GM12873 (cell line): ENCODE measurements at regions not wholly inside any gene's neighbourhood (a gene's known extent, or its start where the extent isn't known, plus 50 kb on each side); places are given as distances from the start of the nearest gene placed in this dataset.

Experiments used
- CTCF ChIP-seq: IDR thresholded peaks from 2 replicates; pipeline ENCODE4 v1.5.1; 2012; ENCODE audit warnings: low read depth, mild to moderate bottlenecking, moderate library complexity, low read length, control low read depth; ENCODE audit not compliant: insufficient read depth; ENCODE audit errors: missing control alignments

DNA sequence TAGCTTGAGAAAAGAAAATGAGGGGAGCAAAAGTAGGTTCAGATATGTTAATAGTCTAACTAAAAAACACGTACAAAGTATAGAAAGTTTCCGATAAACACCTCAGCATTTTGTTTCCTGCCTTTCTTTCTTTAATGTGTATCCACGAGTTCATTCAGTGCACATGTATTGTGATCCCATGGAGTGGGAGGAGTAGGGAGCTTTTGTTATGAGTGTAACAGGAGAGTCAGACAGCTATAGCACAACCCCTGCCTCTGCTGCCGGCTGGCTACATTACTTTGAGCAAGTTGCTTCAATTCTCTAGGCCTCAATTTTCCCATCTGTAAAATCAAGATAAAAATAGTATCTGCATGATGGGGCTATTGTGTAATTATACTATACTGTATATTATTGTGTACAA lies 249.2 kb upstream of the FIGN start:
- TF ChIP-seq CTCF = no peak

DNA sequence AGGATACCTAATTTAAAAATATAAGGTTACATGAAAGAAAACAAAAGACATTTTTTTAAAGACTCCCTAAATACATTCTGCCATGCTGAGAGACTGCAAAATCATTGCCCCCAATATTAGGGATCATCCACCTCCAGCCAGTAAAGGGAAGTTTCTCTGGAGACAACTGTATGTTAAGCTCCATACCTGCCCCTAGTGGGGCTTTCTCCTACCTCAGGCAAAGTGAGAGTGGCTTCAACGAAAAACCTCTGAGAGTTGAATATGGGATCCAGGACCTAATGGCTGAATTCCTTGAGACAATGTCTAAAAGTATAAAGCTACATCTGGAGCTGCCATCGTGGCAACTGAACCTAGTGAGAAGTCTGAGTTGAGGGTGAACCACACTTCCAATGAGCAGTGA lies 248.1 kb upstream of the FIGN start:
- TF ChIP-seq CTCF = no peak

DNA sequence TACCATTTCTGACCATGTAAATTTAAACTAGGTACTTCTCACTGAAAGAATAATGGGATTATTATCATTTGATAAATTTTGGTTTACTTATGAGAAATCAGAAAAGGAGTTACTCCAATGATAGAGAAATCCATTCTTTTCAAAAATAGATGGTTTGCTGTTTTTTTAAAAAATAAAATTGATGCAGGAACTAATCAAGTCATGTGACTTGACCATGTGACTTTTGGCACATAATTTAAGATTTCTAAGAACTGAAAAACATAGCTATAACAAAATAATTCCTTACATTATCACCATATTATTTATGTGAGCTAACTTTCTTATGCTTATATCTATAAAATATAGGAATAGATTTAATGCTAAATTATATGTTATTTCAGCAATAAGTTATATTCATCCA lies 247.1 kb upstream of the FIGN start:
- TF ChIP-seq CTCF = no peak

- no peak for TF ChIP-seq CTCF
Observed at GRCh38 chr2:163974766-163975165, 239.0 kb upstream of the FIGN start.

GRCh38 chr2:163970058-163970813 lies 234.4 kb upstream of the FIGN start:
- no peak for TF ChIP-seq CTCF

DNA sequence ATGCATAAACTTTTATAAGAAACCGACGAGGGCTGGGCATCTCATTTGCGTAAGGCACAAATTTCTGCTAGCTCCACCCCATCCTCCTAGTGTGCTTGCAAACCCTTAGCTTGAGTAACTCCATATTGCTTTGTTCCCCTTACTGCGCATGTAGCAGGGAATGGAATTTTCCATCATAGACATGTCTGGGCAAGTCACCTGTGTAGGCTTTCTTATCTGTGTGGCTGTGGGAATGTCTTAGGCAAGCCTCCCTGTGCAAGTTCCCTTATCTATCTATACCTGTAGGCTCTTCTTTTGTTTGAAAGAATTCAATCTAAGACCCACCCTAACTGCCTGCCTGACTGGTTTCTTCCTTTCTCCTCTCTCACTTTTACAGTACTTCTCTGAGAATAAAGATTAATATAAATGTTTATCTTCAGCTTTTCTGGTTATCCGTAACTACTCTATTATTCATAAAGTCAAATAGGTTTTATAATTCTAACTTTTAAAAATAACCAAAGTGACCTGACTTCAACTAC lies 217.6 kb upstream of the FIGN start:
- TF ChIP-seq CTCF = no peak

- no peak for TF ChIP-seq CTCF
Observed at GRCh38 chr2:163951312-163951711, 215.5 kb upstream of the FIGN start.
